Heart right ventricle (tissue), 16 donors: ENCODE measurements at regions not wholly inside any gene's neighbourhood (a gene's known extent, or its start where the extent isn't known, plus 50 kb on each side); places are given as distances from the start of the nearest gene placed in this dataset.

Experiments
- ATAC-seq, 8 donors: fragments of 200-7000 bp; cut with Tn5 transposase; one replicate each; pipeline ENCODE4 v1.9.1; 2020; ENCODE audit warnings: mild to moderate bottlenecking in 8 of 8, moderate library complexity in 8 of 8, moderate number of reproducible peaks in 1 of 8
- DNase-seq, 2 donors: peaks; one replicate each; pipeline ENCODE4 v3.0.0-alpha.2; 2020
- H3K27ac ChIP-seq, 10 donors: fragments of 200-600 bp; sonication (generic) in 2 of 10; one replicate each; pipeline versions ENCODE4 v1.5.0 to v1.8.0; 2020 to 2022; ENCODE audit warnings: mild to moderate bottlenecking in 3 of 10
- H3K27me3 ChIP-seq, 7 donors: fragments of 200-600 bp; one replicate each; pipeline ENCODE4 v1.8.0; 2021 to 2022; ENCODE audit warnings: mild to moderate bottlenecking in 2 of 7
- H3K36me3 ChIP-seq, 9 donors: fragments of 200-600 bp; sonication (generic) in 1 of 9; one replicate each; pipeline versions ENCODE4 v1.5.0 to v1.8.0; 2020 to 2022; ENCODE audit warnings: mild to moderate bottlenecking in 2 of 9
- H3K4me1 ChIP-seq, 9 donors: fragments of 200-600 bp; sonication (generic) in 1 of 9; one replicate each; pipeline versions ENCODE4 v1.5.0 to v1.8.0; 2020 to 2022; ENCODE audit warnings: mild to moderate bottlenecking in 4 of 9
- H3K4me3 ChIP-seq, 10 donors: fragments of 200-600 bp; sonication (generic) in 2 of 10; one replicate each; pipeline versions ENCODE4 v1.5.0 to v1.8.0; 2020 to 2022; ENCODE audit warnings: mild to moderate bottlenecking in 7 of 10, moderate library complexity in 2 of 10
- H3K9me3 ChIP-seq, 11 donors: fragments of 200-600 bp in 10 of 11; sonication (generic) in 2 of 11; one replicate each; pipeline versions ENCODE4 v1.5.0 to v1.8.0; 2013 to 2022; ENCODE audit warnings: mild to moderate bottlenecking in 2 of 11, control low read depth in 1 of 11, moderate library complexity in 1 of 11
- WGBS, 2 donors: extraction: QIAGEN DNeasy Blood & Tissue Kit; methylation state at CpG; one replicate each; pipeline ENCODE4 v1.1.7; 2013; ENCODE audit warnings: inconsistent platforms in 1 of 2; 5-methylcytosine and 5-hydroxymethylcytosine counted together
- intact Hi-C, 10 donors: fragments of 100-400 bp; cut with DNase I; formaldehyde crosslinking; loops; one replicate each; pipeline versions ENCODE4 v1.11.1 to v1.14.2; 2022
- TF ChIP-seq, protein P1 (sequence below), 9 donors: fragments of 200-600 bp; sonication (generic) in 2 of 9; IDR thresholded peaks; one replicate each; pipeline versions ENCODE4 v1.5.0 to v1.8.0; 2021 to 2022; ENCODE audit warnings: antibody characterized with exemption in 9 of 9, mild to moderate bottlenecking in 5 of 9, moderate library complexity in 1 of 9
- donor health status: Arrhythmogenic right ventricular cardiomyopathy.
- donor health status: ischemic (EF 13 %, LVEDD 7.1; RV severe dilation, severe dysfunction).
- donor health status: healthy with polysubstance abuse.
- donor health status: DM: no; HTN: yes; CAD: no.
- donor health status: DM: no; HTN: no; CAD: no.
- donor health status: ischemic (EF 25% LVEDD 6.9; RV normal size, moderate dysfunction).
- donor health status: ischemic (EF 25% LVEDD 5.7; RV mildly dilated, moderate dysfunction).
- donor health status: healthy.
- donor health status: DM: yes; HTN: yes; CAD: no.
- donor health status: Ischemic cardiomyopathy.
- donor health status: ischemic (EF 35%, LVEDD 5.7; RV mildly dilated, moderate dysfunction).
- donor health status: nonischemic (EF 11% LVEDD 7.7; RV severe dilation, severe dysfunction).
- donor health status: DM: yes; HTN: yes; CAD: no.
- donor health status: PGD.
- donor health status: ischemic (EF 29% LVEDD 5.4; RV normal size, mild dysfunction).
- donor health status: nonischemic (EF 23%, LVEDD 6.1; RV moderate dilation, normal function).

GRCh38 chr7:21160401-21160800 is 267.5 kb upstream of the SP4 start:
- H3K36me3 ChIP-seq: no peaks in the 10 kb centered on the region
- no peak for DNase-seq
- H3K4me1 ChIP-seq: no peaks in the 10 kb centered on the region
- ATAC-seq: no peak
- peaks cover 0 to 13% (median 0%) of the 10 kb centered on the region in 7 donors for H3K27me3 ChIP-seq
- H3K9me3 ChIP-seq: no peaks in the 10 kb centered on the region
- H3K4me3 ChIP-seq: no peak overlapping the region
- TF ChIP-seq, protein P1, sequence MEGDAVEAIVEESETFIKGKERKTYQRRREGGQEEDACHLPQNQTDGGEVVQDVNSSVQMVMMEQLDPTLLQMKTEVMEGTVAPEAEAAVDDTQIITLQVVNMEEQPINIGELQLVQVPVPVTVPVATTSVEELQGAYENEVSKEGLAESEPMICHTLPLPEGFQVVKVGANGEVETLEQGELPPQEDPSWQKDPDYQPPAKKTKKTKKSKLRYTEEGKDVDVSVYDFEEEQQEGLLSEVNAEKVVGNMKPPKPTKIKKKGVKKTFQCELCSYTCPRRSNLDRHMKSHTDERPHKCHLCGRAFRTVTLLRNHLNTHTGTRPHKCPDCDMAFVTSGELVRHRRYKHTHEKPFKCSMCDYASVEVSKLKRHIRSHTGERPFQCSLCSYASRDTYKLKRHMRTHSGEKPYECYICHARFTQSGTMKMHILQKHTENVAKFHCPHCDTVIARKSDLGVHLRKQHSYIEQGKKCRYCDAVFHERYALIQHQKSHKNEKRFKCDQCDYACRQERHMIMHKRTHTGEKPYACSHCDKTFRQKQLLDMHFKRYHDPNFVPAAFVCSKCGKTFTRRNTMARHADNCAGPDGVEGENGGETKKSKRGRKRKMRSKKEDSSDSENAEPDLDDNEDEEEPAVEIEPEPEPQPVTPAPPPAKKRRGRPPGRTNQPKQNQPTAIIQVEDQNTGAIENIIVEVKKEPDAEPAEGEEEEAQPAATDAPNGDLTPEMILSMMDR (IDR thresholded peaks at IDR 0.05): no peak
- no peak overlapping the region for H3K27ac ChIP-seq
- intact Hi-C loops: no loop called here
- 78 to 81% methylated on average over 5 of the region's 5 CpGs for WGBS, 2 donors

DNA sequence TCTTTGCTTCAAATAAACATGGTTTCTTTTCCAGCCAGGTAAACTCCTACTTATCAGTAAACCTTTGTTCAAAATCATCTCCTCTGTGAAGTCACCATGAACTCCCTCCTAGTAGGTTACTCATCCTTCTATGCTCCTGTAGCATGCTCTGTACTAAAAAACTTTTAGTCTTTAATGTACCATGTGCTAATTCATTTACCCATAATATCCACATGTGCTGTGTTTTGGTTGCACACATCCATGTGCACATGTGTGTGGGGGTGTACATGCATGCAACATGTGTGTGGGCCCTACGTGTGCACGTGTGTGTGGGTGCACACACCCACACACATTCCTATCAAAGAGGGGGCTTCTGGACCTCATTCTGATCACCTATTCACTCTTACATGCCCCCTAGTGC is 259.9 kb upstream of the SP4 start:
- WGBS, 2 donors: 73 to 74% methylated on average over 2 of the region's 2 CpGs
- no peak for ATAC-seq
- Histone ChIP-seq H3K27ac (no peak overlapping the region), H3K4me3 (no peak overlapping the region), H3K9me3 (no peaks in the 10 kb centered on the region), H3K4me1 (no peaks in the 10 kb centered on the region), H3K36me3 (no peaks in the 10 kb centered on the region), H3K27me3 (peaks cover 8 to 61% (median 34%) of the 10 kb centered on the region in 7 donors)
- DNase-seq: no peak
- TF ChIP-seq, protein P1 (IDR thresholded peaks at IDR 0.05): no peak
- intact Hi-C loops: no loop called here

DNA sequence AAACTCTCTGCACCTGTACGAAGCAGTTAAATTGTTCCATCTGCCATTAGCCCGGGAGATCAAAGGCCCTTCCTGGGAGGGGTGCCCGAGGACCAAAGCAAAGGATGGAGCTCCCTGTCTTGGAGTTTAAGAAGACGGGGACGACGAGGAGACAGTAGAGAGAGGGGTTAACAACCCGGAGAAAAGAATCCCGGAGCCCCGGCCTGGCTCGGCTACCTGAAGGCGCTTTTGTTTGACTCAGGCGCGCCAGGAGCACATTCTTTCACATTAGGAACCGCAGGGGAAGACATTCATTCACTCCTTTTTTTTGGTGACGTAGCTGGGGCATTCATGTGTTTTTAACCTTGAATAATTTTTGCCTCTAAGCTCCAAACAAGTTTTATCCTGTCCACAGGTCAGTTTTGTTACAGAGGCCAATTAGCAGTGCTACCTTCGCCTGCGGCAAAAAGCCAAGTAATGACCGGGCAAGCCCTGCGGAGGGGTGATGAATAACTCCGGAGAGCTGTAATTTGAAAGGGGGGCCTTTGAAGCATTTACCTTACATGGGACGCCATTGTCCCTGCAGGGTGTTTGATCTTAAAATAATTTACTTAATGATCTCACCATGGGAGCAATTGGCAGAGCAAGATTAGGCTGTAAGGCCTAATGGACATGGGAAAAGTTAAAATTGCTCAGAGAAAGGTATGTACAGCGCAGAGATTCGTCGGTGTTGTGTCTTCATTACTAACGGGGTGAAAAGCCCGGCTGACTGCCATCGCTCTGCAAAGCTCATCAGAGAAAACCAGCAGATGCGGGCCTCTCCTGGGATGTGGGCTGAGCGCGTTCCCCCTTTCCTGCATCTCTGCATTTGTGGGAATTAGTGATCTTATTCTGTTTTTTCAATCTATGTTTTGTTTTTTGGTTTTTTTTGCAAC is 258.0 kb upstream of the SP4 start:
- H3K27ac ChIP-seq: no peak overlapping the region
- WGBS, 2 donors: 23 to 25% methylated on average over 30 of the region's 30 CpGs
- intact Hi-C loops: no loop called here
- no peaks in the 10 kb centered on the region for H3K4me1 ChIP-seq
- H3K9me3 ChIP-seq: no peaks in the 10 kb centered on the region
- TF ChIP-seq, protein P1 (IDR thresholded peaks at IDR 0.05): no peak
- H3K4me3 ChIP-seq: no peak overlapping the region
- DNase-seq (no peak), ATAC-seq (no peak)
- no peaks in the 10 kb centered on the region for H3K36me3 ChIP-seq
- H3K27me3 ChIP-seq: peaks cover 8 to 56% (median 34%) of the 10 kb centered on the region in 7 donors

DNA sequence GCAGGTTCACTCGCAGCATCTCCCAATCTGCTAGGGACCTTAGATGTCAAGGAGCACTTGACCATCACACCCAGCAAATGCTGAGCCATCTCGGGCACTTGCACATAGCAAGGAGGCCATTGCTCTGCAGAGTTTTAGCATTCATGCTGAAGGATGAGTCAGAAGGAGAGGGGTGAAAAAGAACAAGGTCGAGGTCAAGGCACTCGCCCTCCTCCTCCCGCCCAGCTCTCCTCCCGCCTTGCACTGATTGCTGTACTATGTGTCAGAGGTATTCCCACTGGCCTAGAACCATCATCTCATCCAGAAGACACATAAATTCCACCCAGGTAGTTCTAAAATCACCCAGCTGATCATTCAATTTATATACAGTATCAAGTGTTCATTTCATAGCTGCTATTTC is 255.1 kb upstream of the SP4 start:
- 60 to 67% methylated on average over 6 of the region's 6 CpGs for WGBS, 2 donors
- Histone ChIP-seq H3K4me1 (no peaks in the 10 kb centered on the region), H3K36me3 (no peaks in the 10 kb centered on the region), H3K27me3 (peaks cover 8 to 36% (median 32%) of the 10 kb centered on the region in 7 donors), H3K9me3 (peaks cover 0 to 3% (median 0%) of the 10 kb centered on the region in 11 donors), H3K27ac (no peak overlapping the region), H3K4me3 (no peak overlapping the region)
- DNase-seq (no peak), ATAC-seq (no peak)
- intact Hi-C loops: no loop called here
- TF ChIP-seq, protein P1 (IDR thresholded peaks at IDR 0.05): no peak
